Stomach (tissue), 8 donors: ENCODE measurements at regions not wholly inside any gene's neighbourhood (a gene's known extent, or its start where the extent isn't known, plus 50 kb on each side); places are given as distances from the start of the nearest gene placed in this dataset.

Experiments
- DNase-seq, 2 donors: peaks; one replicate each; pipeline versions ENCODE4 v3.0.0 to v3.0.0-alpha.2; 2013 to 2019
- H3K27ac ChIP-seq, 5 donors: fragments of 200-600 bp in 4 of 5; sonication (generic) in 4 of 5; one replicate each; pipeline ENCODE4 v1.5.1; 2013 to 2019; ENCODE audit warnings: mild to moderate bottlenecking in 1 of 5, moderate library complexity in 1 of 5
- H3K27me3 ChIP-seq, 3 donors: fragments of 200-600 bp; sonication (generic); one replicate each; pipeline ENCODE4 v1.5.1; 2017 to 2019; ENCODE audit warnings: mixed run types in 1 of 3
- H3K36me3 ChIP-seq, 4 donors: fragments of 200-600 bp; sonication (generic); 1 replicate in 3 of 4; 2 replicates in 1 of 4; pipeline ENCODE4 v1.5.1; 2016 to 2019
- H3K4me1 ChIP-seq, 4 donors: fragments of 200-600 bp; sonication (generic); one replicate each; pipeline ENCODE4 v1.5.1; 2016 to 2019
- H3K4me3 ChIP-seq, 4 donors: fragments of 200-600 bp; sonication (generic) in 3 of 4; one replicate each; pipeline ENCODE4 v1.5.1; 2016 to 2019; ENCODE audit warnings: mild to moderate bottlenecking in 1 of 4
- H3K9me3 ChIP-seq, 4 donors: fragments of 200-600 bp; sonication (generic); one replicate each; pipeline ENCODE4 v1.5.1; 2016 to 2019
- EP300 ChIP-seq: sonication (generic); formaldehyde crosslinking; IDR thresholded peaks from one replicate; pipeline ENCODE4 v1.6.1; 2017; ENCODE audit warnings: antibody characterized with exemption
- POLR2A ChIP-seq, 4 donors: fragments of 450-650 bp; IDR thresholded peaks; one replicate each; pipeline ENCODE4 v1.6.1; 2016; ENCODE audit warnings: antibody characterized with exemption in 4 of 4, control low read depth in 2 of 4, mild to moderate bottlenecking in 1 of 4, moderate library complexity in 1 of 4
- POLR2AphosphoS5 ChIP-seq, 3 donors: sonication (generic); formaldehyde crosslinking; IDR thresholded peaks; one replicate each; pipeline ENCODE4 v1.6.1; 2016; ENCODE audit warnings: antibody characterized with exemption in 3 of 3
- WGBS, 5 donors: extraction: QIAGEN DNeasy Blood & Tissue Kit in 3 of 5; methylation state at CpG; one replicate each; pipeline versions ENCODE4 v1.1.5 to v1.1.7; 2013 to 2018; 5-methylcytosine and 5-hydroxymethylcytosine counted together
- intact Hi-C: fragments of 100-400 bp; cut with DNase I; formaldehyde crosslinking; loops from one replicate; pipeline ENCODE4 v1.15.1; 2023; ENCODE audit warnings: low total_unique reads
- TF ChIP-seq, protein P1 (sequence below), 7 experiments: fragments of 450-650 bp in 4 of 7; fragments of 200-600 bp in 3 of 7; sonication (generic) in 3 of 7; IDR thresholded peaks; one replicate each; pipeline ENCODE4 v1.5.1; 2016 to 2019; ENCODE audit warnings: antibody characterized with exemption in 7 of 7, control low read depth in 2 of 7, mild to moderate bottlenecking in 1 of 7
- donor health status: healthy with polysubstance abuse.
- donor health status: Bipolar disorder and iron deficiency.
- donor health status: healthy.

DNA sequence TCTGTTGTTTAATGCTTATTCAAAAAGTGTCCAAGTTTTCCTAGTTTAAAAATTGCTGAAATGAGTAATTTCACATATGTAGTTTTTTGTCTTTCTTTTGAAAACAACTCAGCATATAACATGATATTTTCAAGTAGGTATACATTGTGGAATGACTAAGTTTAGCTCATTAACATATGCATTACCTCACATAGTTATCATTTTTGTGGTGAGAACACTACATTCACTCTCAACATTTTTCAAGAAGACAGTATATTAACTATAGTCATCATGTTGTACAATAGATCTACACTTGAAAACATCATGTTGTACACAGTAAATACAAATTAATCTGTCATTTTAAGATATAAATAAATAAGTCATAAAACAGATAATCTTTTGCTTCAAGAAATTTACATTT is 340.0 kb downstream of the CCDC85A start:
- Histone ChIP-seq H3K27me3 (no peaks in the 10 kb centered on the region), H3K36me3 (no peaks in the 10 kb centered on the region), H3K27ac (no peak overlapping the region), H3K4me1 (peaks cover 0 to 10% (median 5%) of the 10 kb centered on the region in 4 donors), H3K4me3 (no peak overlapping the region), H3K9me3 (no peaks in the 10 kb centered on the region)
- TF ChIP-seq POLR2AphosphoS5 (IDR thresholded peaks at IDR 0.05), result no peak
- TF ChIP-seq, protein P1, sequence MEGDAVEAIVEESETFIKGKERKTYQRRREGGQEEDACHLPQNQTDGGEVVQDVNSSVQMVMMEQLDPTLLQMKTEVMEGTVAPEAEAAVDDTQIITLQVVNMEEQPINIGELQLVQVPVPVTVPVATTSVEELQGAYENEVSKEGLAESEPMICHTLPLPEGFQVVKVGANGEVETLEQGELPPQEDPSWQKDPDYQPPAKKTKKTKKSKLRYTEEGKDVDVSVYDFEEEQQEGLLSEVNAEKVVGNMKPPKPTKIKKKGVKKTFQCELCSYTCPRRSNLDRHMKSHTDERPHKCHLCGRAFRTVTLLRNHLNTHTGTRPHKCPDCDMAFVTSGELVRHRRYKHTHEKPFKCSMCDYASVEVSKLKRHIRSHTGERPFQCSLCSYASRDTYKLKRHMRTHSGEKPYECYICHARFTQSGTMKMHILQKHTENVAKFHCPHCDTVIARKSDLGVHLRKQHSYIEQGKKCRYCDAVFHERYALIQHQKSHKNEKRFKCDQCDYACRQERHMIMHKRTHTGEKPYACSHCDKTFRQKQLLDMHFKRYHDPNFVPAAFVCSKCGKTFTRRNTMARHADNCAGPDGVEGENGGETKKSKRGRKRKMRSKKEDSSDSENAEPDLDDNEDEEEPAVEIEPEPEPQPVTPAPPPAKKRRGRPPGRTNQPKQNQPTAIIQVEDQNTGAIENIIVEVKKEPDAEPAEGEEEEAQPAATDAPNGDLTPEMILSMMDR (IDR thresholded peaks at IDR 0.05), result no peak
- no peak for TF ChIP-seq EP300
- no peak for TF ChIP-seq POLR2A (IDR thresholded peaks at IDR 0.05)
- intact Hi-C loops, result no loop called here
- DNase-seq, result no peak

DNA sequence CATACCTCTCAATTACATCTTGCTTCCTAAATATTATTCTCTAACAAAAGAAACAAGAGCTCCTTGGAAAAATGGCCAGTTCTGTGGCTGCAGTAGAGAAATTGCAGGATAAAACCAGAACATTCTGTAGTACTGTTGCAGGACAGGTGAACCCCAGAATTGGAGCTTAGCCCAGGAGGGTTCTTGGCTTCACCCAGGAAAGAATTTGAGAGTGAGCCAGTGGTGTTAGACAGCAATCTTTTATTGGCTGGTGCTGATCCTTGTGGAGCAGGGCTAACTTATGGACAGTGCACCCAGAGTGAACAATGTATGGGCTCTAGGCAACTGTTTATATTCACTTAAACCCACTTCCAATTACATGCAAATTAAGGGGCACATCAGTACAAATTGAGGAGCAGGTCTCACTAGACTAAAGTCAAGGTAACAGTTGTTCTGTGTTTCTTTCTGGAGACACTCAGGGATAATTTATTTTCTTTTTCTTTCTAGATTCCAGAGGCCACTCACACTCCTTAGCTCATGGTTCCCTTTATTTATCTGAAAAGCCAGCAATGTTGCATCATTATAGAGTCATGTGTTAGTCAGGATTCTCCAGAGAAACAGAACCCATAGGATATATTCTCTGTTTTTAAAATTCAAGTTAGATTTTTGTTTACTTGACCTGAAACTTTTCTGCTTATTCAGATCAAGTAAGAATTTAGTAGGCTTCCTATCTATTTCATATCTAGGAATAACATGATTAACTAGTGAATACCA is 348.1 kb downstream of the CCDC85A start:
- no peak overlapping the region for H3K4me3 ChIP-seq
- no peak for TF ChIP-seq POLR2A (IDR thresholded peaks at IDR 0.05)
- no peak for TF ChIP-seq POLR2AphosphoS5 (IDR thresholded peaks at IDR 0.05)
- TF ChIP-seq EP300, result no peak
- TF ChIP-seq, protein P1 (IDR thresholded peaks at IDR 0.05), result no peak
- H3K36me3 ChIP-seq, result no peaks in the 10 kb centered on the region
- H3K27me3 ChIP-seq, result no peaks in the 10 kb centered on the region
- intact Hi-C loops, result no loop called here
- no peak for DNase-seq
- no peaks in the 10 kb centered on the region for H3K9me3 ChIP-seq
- no peaks in the 10 kb centered on the region for H3K4me1 ChIP-seq
- no peak overlapping the region for H3K27ac ChIP-seq

DNA sequence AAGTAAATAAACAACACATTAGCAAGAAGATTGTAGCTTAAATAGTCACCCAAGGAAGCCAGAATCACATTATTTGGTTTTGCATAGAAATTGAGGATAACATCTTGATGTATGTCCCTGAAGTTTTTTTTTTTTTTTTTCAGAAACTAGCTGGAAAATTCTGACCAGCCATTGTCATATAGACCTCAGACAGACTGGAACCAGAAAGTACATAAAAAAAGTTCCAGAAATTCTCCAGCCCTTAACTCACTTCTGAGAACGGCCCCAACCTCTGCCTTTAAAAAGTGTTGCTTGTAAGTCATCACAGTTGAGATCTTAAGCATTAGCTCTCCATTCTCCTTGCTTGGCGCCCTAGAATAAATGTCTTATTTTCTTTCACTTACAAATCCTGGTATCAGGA is 350.5 kb downstream of the CCDC85A start:
- Histone ChIP-seq H3K27me3 (no peaks in the 10 kb centered on the region), H3K27ac (no peak overlapping the region), H3K9me3 (peaks cover 0 to under 1% (median 0%) of the 10 kb centered on the region in 4 donors), H3K4me3 (no peak overlapping the region), H3K36me3 (no peaks in the 10 kb centered on the region), H3K4me1 (no peaks in the 10 kb centered on the region)
- no peak for DNase-seq
- intact Hi-C loops, result no loop called here
- TF ChIP-seq, protein P1 (IDR thresholded peaks at IDR 0.05), result no peak
- TF ChIP-seq POLR2A (IDR thresholded peaks at IDR 0.05), result no peak
- no peak for TF ChIP-seq EP300
- no peak for TF ChIP-seq POLR2AphosphoS5 (IDR thresholded peaks at IDR 0.05)
- WGBS, 5 donors, result 69 to 88% (median 73%) methylated on average over 2 of the region's 2 CpGs

DNA sequence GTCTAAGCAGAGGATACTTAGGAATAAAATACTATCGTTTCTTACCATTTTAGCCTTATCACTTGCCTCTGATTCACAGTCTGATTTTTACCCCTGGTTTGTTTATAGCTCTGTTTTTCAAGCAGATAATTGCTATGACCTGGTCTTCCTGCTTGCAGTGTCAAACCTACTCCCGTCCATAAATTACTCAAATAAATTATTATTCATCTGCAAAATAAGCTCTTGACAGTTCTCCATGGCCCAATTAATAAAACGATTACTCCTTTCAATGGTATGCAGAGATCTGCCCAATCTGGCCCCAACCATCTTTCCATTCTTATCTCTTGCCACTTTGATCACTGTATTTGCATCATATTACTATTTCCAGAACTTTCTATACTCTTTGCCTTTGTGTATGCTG is 354.0 kb downstream of the CCDC85A start:
- Histone ChIP-seq H3K36me3 (no peaks in the 10 kb centered on the region), H3K4me3 (no peak overlapping the region), H3K4me1 (no peaks in the 10 kb centered on the region), H3K9me3 (peaks cover 0 to 7% (median 0%) of the 10 kb centered on the region in 4 donors), H3K27ac (no peak overlapping the region), H3K27me3 (no peaks in the 10 kb centered on the region)
- intact Hi-C loops, result no loop called here
- TF ChIP-seq POLR2AphosphoS5 (IDR thresholded peaks at IDR 0.05), result no peak
- TF ChIP-seq POLR2A (IDR thresholded peaks at IDR 0.05), result no peak
- TF ChIP-seq, protein P1 (IDR thresholded peaks at IDR 0.05), result no peak
- no peak for TF ChIP-seq EP300
- no peak for DNase-seq
- WGBS, 5 donors, result 65 to 70% (median 67%) methylated on average over 3 of the region's 3 CpGs
